ENCODE measurements at regions not wholly inside any gene's neighbourhood (a gene's known extent, or its start where the extent isn't known, plus 50 kb on each side); places are given as distances from the start of the nearest gene placed in this dataset.

- CTCF ChIA-PET, result no interaction called here
- BruUV-seq (replicated peaks), result no TSS peak
- TF ChIP-seq EZH2 (IDR thresholded peaks at IDR 0.05; ENCODE audit: low read depth), result no peak
- no peak for TF ChIP-seq CTCF (conservative IDR thresholded peaks at IDR 0.05)
These were observed 642.1 kb upstream of the CCDC179 start for GRCh38 chr11:23502389-23502788.

GRCh38 chr11:23502826-23503225 lies 642.6 kb upstream of the CCDC179 start:
- Histone ChIP-seq H3K79me2 (ENCODE audit: low read depth) (no peaks in the 10 kb centered on the region), H2AFZ (no peak overlapping the region), H3K4me1 (replicated peaks; ENCODE audit: insufficient read depth) (no peaks in the 10 kb centered on the region), H3K4me2 (no peak overlapping the region), H4K20me1 (ENCODE audit: insufficient read depth) (no peaks in the 10 kb centered on the region), H3K27me3 (ENCODE audit: insufficient read depth, low read depth) (no peaks in the 10 kb centered on the region), H3F3A (ENCODE audit: insufficient read depth, low read depth) (no peaks in the 10 kb centered on the region), H3K27ac (no peak overlapping the region), H3K4me3 (no peak overlapping the region), H3K9me2 (ENCODE audit: insufficient read depth) (no peaks in the 10 kb centered on the region), H3K36me3 (ENCODE audit: low read depth) (no peaks in the 10 kb centered on the region), H3K9me3 (ENCODE audit: insufficient read depth, low read depth) (no peaks in the 10 kb centered on the region)
- POLR2A ChIA-PET (ENCODE audit: unreplicated experiment), result no interaction called here
- no peak for DNase-seq
- TF ChIP-seq EZH2 (IDR thresholded peaks at IDR 0.05; ENCODE audit: low read depth) (no peak), CTCF (conservative IDR thresholded peaks at IDR 0.05) (no peak)
- CTCF ChIA-PET, result no interaction called here
- no TSS peak for BruUV-seq (replicated peaks)
- intact Hi-C loops (cut with micrococcal nuclease; ENCODE audit: unreplicated experiment), result no loop called here

More at GRCh38 chr11:23502389-23502788, 642.1 kb upstream of the CCDC179 start:
- Histone ChIP-seq H3K27ac (no peak overlapping the region), H3K4me2 (no peak overlapping the region), H3K4me3 (no peak overlapping the region), H3F3A (ENCODE audit: insufficient read depth, low read depth) (no peaks in the 10 kb centered on the region), H3K9me3 (ENCODE audit: insufficient read depth, low read depth) (no peaks in the 10 kb centered on the region), H3K36me3 (ENCODE audit: low read depth) (no peaks in the 10 kb centered on the region), H2AFZ (no peak overlapping the region), H3K4me1 (replicated peaks; ENCODE audit: insufficient read depth) (no peaks in the 10 kb centered on the region), H3K9me2 (ENCODE audit: insufficient read depth) (no peaks in the 10 kb centered on the region), H3K27me3 (ENCODE audit: insufficient read depth, low read depth) (no peaks in the 10 kb centered on the region), H3K79me2 (ENCODE audit: low read depth) (no peaks in the 10 kb centered on the region), H4K20me1 (ENCODE audit: insufficient read depth) (no peaks in the 10 kb centered on the region)
- intact Hi-C loops (cut with micrococcal nuclease; ENCODE audit: unreplicated experiment), result no loop called here
- POLR2A ChIA-PET (ENCODE audit: unreplicated experiment), result no interaction called here
- DNase-seq, result no peak

- Histone ChIP-seq H4K20me1 (ENCODE audit: insufficient read depth) (no peaks in the 10 kb centered on the region), H3K4me2 (no peak overlapping the region), H3K9me2 (ENCODE audit: insufficient read depth) (no peaks in the 10 kb centered on the region), H3K27ac (no peak overlapping the region), H3F3A (ENCODE audit: insufficient read depth, low read depth) (no peaks in the 10 kb centered on the region), H3K4me3 (no peak overlapping the region), H3K9me3 (ENCODE audit: insufficient read depth, low read depth) (no peaks in the 10 kb centered on the region), H3K79me2 (ENCODE audit: low read depth) (no peaks in the 10 kb centered on the region), H3K27me3 (ENCODE audit: insufficient read depth, low read depth) (no peaks in the 10 kb centered on the region), H2AFZ (no peak overlapping the region), H3K36me3 (ENCODE audit: low read depth) (no peaks in the 10 kb centered on the region), H3K4me1 (replicated peaks; ENCODE audit: insufficient read depth) (no peaks in the 10 kb centered on the region)
- DNase-seq, result no peak
- no TSS peak for BruUV-seq (replicated peaks)
- POLR2A ChIA-PET (ENCODE audit: unreplicated experiment), result no interaction called here
- intact Hi-C loops (cut with micrococcal nuclease; ENCODE audit: unreplicated experiment), result no loop called here
- CTCF ChIA-PET, result no interaction called here
- TF ChIP-seq CTCF (conservative IDR thresholded peaks at IDR 0.05) (no peak), EZH2 (IDR thresholded peaks at IDR 0.05; ENCODE audit: low read depth) (no peak)
These were observed 648.7 kb upstream of the CCDC179 start for GRCh38 chr11:23509023-23509422.

All from PC-9 (cell line).